GM12873 (cell line): ENCODE measurements at regions not wholly inside any gene's neighbourhood (a gene's known extent, or its start where the extent isn't known, plus 50 kb on each side); places are given as distances from the start of the nearest gene placed in this dataset.

ENCODE experiments used
- TF ChIP-seq, protein P1 (sequence below): IDR thresholded peaks from 2 replicates; pipeline ENCODE4 v1.5.1; 2012; ENCODE audit warnings: low read depth, mild to moderate bottlenecking, moderate library complexity, low read length, control low read depth; ENCODE audit not compliant: insufficient read depth; ENCODE audit errors: missing control alignments

DNA sequence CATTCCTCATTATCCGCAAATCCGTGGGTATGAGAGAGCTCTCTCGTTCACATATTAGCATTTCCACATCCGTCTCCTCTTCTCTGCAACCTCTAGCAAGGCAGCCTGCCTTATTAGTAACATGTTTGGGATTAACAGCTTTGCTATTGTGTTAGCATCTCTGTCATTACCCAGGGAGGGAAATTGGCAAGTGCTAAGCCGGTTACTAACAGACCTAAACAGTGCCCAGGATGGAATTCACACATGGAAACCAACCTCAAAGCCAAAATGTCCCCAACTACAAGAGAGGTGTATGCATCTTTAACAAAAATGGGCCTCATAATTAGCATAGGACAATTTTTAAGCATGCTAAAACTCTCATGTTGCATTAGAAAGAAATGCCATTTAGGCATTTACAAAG is 309.0 kb upstream of the MEIS1 start:
- TF ChIP-seq, protein P1, sequence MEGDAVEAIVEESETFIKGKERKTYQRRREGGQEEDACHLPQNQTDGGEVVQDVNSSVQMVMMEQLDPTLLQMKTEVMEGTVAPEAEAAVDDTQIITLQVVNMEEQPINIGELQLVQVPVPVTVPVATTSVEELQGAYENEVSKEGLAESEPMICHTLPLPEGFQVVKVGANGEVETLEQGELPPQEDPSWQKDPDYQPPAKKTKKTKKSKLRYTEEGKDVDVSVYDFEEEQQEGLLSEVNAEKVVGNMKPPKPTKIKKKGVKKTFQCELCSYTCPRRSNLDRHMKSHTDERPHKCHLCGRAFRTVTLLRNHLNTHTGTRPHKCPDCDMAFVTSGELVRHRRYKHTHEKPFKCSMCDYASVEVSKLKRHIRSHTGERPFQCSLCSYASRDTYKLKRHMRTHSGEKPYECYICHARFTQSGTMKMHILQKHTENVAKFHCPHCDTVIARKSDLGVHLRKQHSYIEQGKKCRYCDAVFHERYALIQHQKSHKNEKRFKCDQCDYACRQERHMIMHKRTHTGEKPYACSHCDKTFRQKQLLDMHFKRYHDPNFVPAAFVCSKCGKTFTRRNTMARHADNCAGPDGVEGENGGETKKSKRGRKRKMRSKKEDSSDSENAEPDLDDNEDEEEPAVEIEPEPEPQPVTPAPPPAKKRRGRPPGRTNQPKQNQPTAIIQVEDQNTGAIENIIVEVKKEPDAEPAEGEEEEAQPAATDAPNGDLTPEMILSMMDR = no peak

DNA sequence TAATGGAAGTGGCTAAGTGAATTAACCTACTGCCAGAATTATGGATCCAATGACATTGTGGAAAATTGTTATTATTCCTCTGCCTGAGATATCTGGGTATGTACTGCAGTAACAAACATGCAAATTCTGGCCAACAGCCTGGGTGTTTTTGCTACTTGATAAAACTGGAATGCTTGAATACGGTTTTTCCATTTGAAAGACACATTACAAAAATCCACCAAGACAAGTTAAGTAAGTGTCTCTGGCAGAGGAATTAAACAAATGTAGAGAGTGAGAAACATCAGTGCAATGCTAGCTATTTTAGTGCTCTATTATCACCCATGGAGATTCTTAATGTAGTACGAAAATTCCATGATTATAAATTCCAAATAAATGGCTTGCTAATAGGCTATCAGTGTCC is 312.4 kb upstream of the MEIS1 start:
- TF ChIP-seq, protein P1 = no peak

DNA sequence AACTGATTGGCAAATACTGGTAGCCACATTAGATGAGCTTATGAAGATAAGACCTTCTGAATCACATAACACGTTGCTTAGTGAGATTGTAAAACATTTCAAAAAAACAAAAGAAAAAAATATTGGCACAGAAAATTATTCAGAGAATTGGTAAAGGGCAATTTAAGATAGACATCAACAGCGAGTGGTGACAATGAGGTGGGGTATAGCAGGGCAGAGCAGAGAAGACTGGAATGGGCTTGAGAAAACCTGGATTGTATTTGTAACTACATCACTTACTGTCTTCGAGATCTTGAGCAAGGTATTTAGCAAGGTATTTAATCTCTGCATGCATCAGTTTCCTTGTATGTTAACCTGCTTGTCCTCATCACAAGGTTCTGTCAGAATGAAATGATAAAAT is 313.0 kb upstream of the MEIS1 start:
- TF ChIP-seq, protein P1 = no peak

DNA sequence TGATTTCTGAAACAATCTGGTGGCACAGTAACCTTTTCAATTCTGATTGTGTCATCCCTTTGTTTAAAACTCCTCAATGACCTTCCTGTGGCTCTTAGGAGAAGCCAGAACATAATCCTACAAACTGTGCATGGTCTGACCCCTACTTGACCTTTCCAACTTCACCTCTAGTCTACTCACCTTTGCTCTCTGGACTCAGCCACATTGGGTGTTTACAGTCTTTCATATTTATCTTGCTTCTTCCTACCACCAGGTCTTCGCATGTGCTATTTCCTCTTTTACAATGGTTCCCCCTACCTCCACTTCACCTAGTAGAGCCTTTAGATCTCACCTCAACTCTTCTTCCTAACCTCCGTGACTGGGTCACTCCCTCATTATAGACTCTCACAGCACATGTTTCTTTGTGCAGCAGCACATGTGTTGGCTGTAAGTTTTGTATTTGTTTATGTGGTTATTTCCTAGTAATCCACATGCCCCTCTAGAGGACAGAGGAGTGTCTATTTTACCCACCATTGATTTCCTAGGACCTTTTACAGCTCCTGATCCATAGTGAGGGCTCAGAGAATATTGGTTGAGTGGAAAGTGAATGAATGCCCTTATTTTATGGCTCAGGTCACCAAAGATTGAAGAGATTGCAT is 320.8 kb upstream of the MEIS1 start:
- TF ChIP-seq, protein P1 = no peak

DNA sequence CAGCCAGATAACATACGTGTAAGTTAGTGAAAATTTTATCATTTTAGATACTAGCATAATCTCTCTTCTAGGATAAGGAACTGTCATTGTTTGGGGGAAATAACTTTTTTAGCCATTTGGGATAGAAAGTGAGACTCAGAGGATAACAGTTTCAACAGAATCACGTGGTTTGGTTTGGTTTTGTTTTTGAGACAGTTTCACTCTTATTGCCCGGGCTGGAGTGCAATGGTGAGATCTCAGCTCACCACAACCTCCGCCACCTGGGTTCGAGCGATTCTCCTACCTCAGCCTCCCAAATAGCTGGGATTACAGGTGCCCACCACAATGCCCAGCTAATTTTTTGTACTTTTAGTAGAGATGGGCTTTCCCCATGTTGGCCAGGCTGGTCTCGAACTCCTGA is 323.2 kb upstream of the MEIS1 start:
- TF ChIP-seq, protein P1 = no peak

DNA sequence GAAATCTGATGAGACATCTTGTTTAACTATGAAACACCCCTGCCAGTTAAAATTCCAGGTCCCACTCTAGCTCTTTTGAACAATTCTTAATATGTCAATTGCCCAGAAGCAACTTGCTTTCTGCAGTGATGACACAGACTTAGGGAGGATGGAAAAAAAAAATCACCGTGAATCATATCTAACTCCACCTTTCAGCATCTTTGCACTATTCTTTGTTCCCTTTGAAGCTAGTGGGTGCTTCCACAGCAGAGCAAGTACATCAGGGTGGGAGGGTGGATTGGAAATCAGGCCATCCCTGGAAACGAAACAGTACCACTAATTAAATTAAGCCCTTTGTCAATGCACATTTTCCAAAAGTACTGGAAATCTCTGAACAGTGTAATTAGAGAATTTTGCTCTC is 324.3 kb upstream of the MEIS1 start:
- TF ChIP-seq, protein P1 = no peak

DNA sequence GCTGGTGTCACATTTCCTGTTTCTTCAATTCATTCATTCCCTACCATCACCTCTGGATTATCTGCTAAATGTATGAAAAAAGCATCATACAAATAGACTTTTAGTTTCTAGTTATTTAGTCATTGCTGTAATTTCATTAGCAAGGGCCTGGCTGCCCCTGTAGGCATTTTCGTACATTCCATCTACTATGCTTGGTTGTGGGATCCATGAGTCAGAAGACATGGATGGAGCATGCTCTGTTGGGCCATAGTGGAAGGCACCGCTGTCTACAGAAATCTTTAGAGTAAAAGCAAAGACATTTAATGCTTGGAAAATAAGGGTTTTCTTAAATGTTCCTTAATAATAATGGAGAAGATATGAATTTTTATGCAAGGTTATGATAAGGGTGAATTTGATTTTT is 324.8 kb upstream of the MEIS1 start:
- TF ChIP-seq, protein P1 = no peak
